NT2/D1 (cell line): ENCODE measurements at regions not wholly inside any gene's neighbourhood (a gene's known extent, or its start where the extent isn't known, plus 50 kb on each side); places are given as distances from the start of the nearest gene placed in this dataset.

Experiments
- DNase-seq: peaks from one replicate; pipeline ENCODE4 v3.0.0-alpha.2; 2011; ENCODE audit warnings: low read depth, low spot score
- H3K27me3 ChIP-seq: 2 replicates; pipeline ENCODE4 v1.6.0; 2011; ENCODE audit warnings: mild to moderate bottlenecking; ENCODE audit not compliant: insufficient read length, insufficient read depth
- H3K36me3 ChIP-seq: 2 replicates; pipeline ENCODE4 v1.6.1; 2011; ENCODE audit warnings: mild to moderate bottlenecking, low read length, mixed read lengths; ENCODE audit not compliant: insufficient read depth, insufficient read length
- H3K4me1 ChIP-seq: 2 replicates; pipeline ENCODE4 v1.5.1; 2011; ENCODE audit not compliant: insufficient read depth, insufficient read length
- H3K4me3 ChIP-seq: 2 replicates; pipeline ENCODE4 v1.5.1; 2011; ENCODE audit warnings: low read depth; ENCODE audit not compliant: insufficient read length
- H3K9ac ChIP-seq: 2 replicates; pipeline ENCODE4 v1.6.0; 2011; ENCODE audit warnings: low read depth; ENCODE audit not compliant: insufficient read length
- H3K9me3 ChIP-seq: 2 replicates; pipeline ENCODE4 v1.5.1; 2011; ENCODE audit warnings: mild to moderate bottlenecking, low read length; ENCODE audit not compliant: insufficient read depth
- SUZ12 ChIP-seq: IDR thresholded peaks from 2 replicates; pipeline ENCODE4 v1.6.1; 2011; ENCODE audit not compliant: insufficient read length, insufficient read depth; ENCODE audit errors: extremely low read depth
- YY1 ChIP-seq: IDR thresholded peaks from 2 replicates; pipeline ENCODE4 v1.6.1; 2011; ENCODE audit not compliant: insufficient read length, insufficient read depth
- ZNF274 ChIP-seq: IDR thresholded peaks from 2 replicates; pipeline ENCODE4 v1.6.1; 2011; ENCODE audit warnings: mild to moderate bottlenecking, low read depth, low read length

- no peak overlapping the region for H3K9ac ChIP-seq
- no peaks in the 10 kb centered on the region for H3K9me3 ChIP-seq
- peaks cover 38% of the 10 kb centered on the region for H3K27me3 ChIP-seq
- no peaks in the 10 kb centered on the region for H3K36me3 ChIP-seq
- no peak for TF ChIP-seq ZNF274
- H3K4me1 ChIP-seq: peaks cover 6% of the 10 kb centered on the region
- DNase-seq: no peak
- H3K4me3 ChIP-seq: no peak overlapping the region
These were observed 257.9 kb downstream of the CDH26 start for GRCh38 chr20:60215816-60216730.

GRCh38 chr20:60219231-60219630, 261.0 kb downstream of the CDH26 start:
- H3K4me1 ChIP-seq: no peaks in the 10 kb centered on the region
- no peak for DNase-seq
- no peaks in the 10 kb centered on the region for H3K9me3 ChIP-seq
- no peaks in the 10 kb centered on the region for H3K36me3 ChIP-seq
- peaks cover 35% of the 10 kb centered on the region for H3K27me3 ChIP-seq
- no peak overlapping the region for H3K4me3 ChIP-seq
- no peak overlapping the region for H3K9ac ChIP-seq
- TF ChIP-seq ZNF274: no peak
- TF ChIP-seq YY1: no peak

DNA sequence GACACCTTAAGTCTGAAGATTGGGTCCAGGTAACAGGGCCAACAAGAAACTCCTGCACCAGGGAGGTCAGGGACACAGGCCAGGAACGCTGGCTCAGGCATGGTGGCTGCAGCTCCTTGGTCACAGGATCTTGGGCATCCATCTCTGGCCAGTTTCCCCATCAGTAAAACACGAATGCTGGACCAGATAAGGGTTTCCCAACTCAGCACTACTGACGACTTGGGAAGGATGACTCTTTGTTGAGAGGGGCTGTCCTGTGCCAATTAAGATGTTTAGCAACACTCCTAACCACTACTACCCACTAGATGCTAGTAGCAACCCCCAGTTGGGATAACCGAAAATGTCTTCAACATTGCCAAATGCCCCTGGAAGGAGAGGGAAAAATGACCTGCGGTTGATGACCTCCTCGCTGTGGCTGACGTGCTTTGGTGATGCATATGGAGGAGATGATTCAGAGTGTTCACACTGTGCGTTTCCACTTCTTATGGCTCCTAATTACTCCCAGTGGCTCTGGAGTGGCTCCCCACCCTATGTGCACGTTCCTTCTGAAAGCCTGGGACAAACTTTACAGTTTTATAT, 261.9 kb downstream of the CDH26 start:
- H3K9me3 ChIP-seq: no peaks in the 10 kb centered on the region
- H3K4me1 ChIP-seq: no peaks in the 10 kb centered on the region
- peaks cover 28% of the 10 kb centered on the region for H3K27me3 ChIP-seq
- no peak overlapping the region for H3K9ac ChIP-seq
- DNase-seq: no peak
- TF ChIP-seq SUZ12: no peak
- TF ChIP-seq YY1: no peak
- no peak for TF ChIP-seq ZNF274
- H3K4me3 ChIP-seq: no peak overlapping the region
- no peaks in the 10 kb centered on the region for H3K36me3 ChIP-seq

- no peak for TF ChIP-seq ZNF274
- no peak for TF ChIP-seq SUZ12
These were observed 262.5 kb downstream of the CDH26 start for GRCh38 chr20:60220706-60221105.

GRCh38 chr20:60221593-60221992, 263.4 kb downstream of the CDH26 start:
- no peaks in the 10 kb centered on the region for H3K36me3 ChIP-seq
- no peak for DNase-seq
- no peak overlapping the region for H3K4me3 ChIP-seq
- no peak overlapping the region for H3K9ac ChIP-seq
- peaks cover 21% of the 10 kb centered on the region for H3K27me3 ChIP-seq
- no peaks in the 10 kb centered on the region for H3K4me1 ChIP-seq
- TF ChIP-seq YY1: no peak
- H3K9me3 ChIP-seq: no peaks in the 10 kb centered on the region; the same call in 1 of the 2 replicates

More at GRCh38 chr20:60220706-60221105, 262.5 kb downstream of the CDH26 start:
- no peak for DNase-seq
- Histone ChIP-seq H3K9ac (no peak overlapping the region), H3K36me3 (no peaks in the 10 kb centered on the region), H3K9me3 (no peaks in the 10 kb centered on the region), H3K4me1 (no peaks in the 10 kb centered on the region), H3K27me3 (peaks cover 26% of the 10 kb centered on the region), H3K4me3 (no peak overlapping the region)

DNA sequence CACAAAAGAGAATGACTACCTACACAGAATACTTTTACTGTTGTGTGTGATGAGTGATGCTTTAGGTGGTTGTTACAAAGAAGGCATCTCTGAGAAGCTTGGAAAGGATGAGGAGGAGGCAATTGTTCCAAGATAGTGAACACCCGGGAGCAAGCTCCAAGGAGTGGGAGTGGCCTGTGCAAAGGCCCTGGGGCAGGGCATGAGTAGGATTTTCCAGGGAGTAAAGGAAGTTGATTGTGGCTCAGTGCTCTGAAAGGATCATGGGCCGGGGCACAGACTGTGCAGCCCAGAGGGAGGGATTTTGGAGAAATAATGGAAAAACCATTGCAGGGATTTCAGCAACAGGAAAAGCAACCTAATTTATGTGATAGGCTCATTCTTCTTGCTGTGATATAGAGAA, 264.3 kb downstream of the CDH26 start:
- Histone ChIP-seq H3K9me3 (no peaks in the 10 kb centered on the region; the same call in 1 of the 2 replicates), H3K27me3 (peaks cover 21% of the 10 kb centered on the region), H3K9ac (no peak overlapping the region), H3K36me3 (no peaks in the 10 kb centered on the region), H3K4me1 (no peaks in the 10 kb centered on the region), H3K4me3 (no peak overlapping the region)
- DNase-seq: no peak
- TF ChIP-seq YY1 (no peak), ZNF274 (no peak), SUZ12 (no peak)

DNA sequence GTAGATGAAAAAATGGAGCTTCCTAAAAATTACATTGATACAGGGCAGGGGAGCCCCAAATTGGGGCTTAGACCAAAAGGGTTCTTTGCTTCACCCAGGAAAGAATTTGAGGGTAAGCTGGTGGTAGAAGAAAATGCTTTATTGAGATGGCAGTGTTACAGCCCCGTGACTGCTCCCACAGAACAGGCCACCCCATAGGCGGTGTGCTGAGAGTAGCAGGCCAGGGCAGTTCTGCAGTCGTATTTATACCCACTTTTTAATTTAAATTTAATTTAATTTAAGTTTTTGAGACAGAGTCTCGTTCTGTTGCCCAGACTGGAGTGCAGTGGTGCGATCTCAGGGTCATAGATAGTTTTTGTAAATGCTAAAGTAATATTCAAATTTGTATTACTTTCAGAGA, 265.0 kb downstream of the CDH26 start:
- DNase-seq: no peak
- H3K27me3 ChIP-seq: peaks cover 18% of the 10 kb centered on the region
- H3K4me3 ChIP-seq: no peak overlapping the region
- H3K36me3 ChIP-seq: no peaks in the 10 kb centered on the region
- TF ChIP-seq SUZ12: no peak
- TF ChIP-seq YY1: no peak
- no peak for TF ChIP-seq ZNF274
- H3K9ac ChIP-seq: no peak overlapping the region
- no peaks in the 10 kb centered on the region for H3K4me1 ChIP-seq
- no peaks in the 10 kb centered on the region; the same call in 1 of the 2 replicates for H3K9me3 ChIP-seq
